ELR (cell line): ENCODE measurements at regions not wholly inside any gene's neighbourhood (a gene's known extent, or its start where the extent isn't known, plus 50 kb on each side); places are given as distances from the start of the nearest gene placed in this dataset.

Experiments
- DNase-seq: peaks from one replicate; pipeline ENCODE4 v3.0.0-alpha.2; 2015; ENCODE audit warnings: low read depth

DNA sequence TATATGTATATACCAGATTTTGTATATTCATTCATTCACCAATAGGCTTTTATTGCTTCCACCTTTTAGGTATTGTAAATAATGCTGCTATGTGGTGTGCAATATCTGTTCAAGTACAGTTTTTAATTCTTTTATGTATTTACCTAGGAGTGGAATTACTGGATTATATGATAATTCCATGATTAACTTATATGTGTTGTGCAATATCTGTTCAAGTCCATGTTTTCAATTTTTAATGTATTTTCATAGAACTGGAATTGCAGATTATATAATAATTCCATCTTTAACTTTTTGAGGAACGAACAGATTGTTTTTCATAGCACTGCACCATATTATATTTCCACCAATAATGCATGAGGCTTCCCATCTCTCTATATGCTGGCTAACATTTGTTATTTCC is 50.6 kb upstream of the L3MBTL4 start:
- no peak for DNase-seq

DNA sequence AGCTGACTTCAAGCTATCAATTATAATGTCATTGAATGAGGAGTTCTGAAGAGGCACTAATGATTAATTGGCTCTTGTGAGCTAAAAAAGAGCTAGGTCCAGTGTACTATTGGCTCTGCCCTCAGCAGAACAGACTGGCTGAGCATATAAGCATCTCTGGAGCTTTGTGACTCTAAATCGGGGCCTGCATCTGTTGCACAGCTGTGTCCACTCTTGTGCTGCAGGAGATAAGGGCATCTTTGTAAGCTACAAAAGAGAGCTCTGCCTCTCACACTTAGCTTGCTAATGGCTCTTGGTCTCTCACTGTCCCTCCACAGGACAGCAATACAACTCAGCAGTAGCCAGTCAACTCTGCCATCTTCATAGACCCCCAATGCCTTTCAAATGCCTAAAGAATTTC is 61.5 kb upstream of the L3MBTL4 start:
- no peak for DNase-seq

DNA sequence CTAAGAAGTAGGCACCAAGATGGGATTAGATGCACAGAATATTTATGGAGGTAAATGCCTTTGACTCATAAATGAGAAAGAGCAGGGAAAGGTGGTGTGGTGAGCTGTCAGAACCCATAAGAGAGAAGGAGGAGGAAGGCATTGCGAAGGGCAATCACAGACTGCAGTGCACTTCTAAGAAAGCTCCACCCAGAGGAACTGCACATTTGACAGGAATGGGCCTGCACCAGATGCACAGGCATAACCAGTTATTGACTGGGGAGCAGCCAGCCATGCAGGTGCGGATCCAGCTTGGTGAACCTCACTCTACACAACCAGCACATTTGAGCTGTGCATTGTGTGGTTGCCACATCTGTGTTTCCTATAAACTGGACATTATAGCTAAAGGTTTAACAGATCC is 62.2 kb upstream of the L3MBTL4 start:
- DNase-seq, result no peak

GRCh38 chr18:6478121-6478520 is 63.4 kb upstream of the L3MBTL4 start:
- no peak for DNase-seq

- DNase-seq, result no peak
Observed at GRCh38 chr18:6479699-6480098, 65.0 kb upstream of the L3MBTL4 start.

- peak; percentile 3 for DNase-seq
Observed at GRCh38 chr18:6482198-6482977, 67.7 kb upstream of the L3MBTL4 start.

- DNase-seq, result no peak
Observed at GRCh38 chr18:6484659-6485058, 69.9 kb upstream of the L3MBTL4 start.

- no peak for DNase-seq
Observed at GRCh38 chr18:6486313-6486712, 71.6 kb upstream of the L3MBTL4 start.

- no peak for DNase-seq
Observed at GRCh38 chr18:6486764-6487426, 72.2 kb upstream of the L3MBTL4 start.

GRCh38 chr18:6487968-6488367 is 73.3 kb upstream of the L3MBTL4 start:
- DNase-seq, result no peak

DNA sequence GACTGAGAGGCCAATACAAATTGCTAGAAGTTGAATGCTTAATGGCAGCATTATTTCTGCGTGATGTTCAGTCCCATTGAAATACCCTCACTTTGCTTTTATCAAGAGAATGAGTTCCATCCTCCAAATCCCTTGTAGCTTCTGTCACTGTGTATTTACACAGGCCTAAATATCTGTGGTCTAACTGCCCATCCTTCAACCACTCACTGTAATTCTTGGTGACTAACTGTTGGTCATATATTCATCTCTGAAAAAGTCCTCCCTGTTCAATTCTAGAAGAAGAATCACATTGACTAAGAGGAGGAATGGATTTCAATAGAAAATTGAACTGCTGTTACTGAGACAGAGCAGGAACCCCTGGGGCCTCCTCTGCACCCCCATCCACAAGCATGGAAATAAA is 74.2 kb upstream of the L3MBTL4 start:
- no peak for DNase-seq

- DNase-seq, result no peak
Observed at GRCh38 chr18:6489977-6490376, 75.3 kb upstream of the L3MBTL4 start.

DNA sequence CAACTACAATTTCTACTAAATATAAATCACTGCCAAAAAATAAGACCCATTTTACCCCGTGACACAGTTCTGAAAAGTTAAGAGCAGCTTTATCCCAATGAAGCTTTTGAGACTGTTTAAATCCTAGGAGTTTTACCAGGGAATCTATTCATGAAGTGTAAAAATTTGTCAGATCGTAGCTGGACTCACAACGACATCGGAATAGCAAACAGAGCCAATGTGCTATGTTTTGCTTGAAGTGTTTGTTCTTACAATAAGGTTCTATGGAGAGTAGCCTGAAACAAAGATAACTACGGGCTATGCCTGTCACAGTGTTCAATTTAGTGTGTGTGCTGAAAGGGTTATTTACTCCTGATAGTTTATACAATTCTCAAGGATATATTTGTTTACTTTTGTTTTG is 78.5 kb upstream of the L3MBTL4 start:
- DNase-seq, result no peak

DNA sequence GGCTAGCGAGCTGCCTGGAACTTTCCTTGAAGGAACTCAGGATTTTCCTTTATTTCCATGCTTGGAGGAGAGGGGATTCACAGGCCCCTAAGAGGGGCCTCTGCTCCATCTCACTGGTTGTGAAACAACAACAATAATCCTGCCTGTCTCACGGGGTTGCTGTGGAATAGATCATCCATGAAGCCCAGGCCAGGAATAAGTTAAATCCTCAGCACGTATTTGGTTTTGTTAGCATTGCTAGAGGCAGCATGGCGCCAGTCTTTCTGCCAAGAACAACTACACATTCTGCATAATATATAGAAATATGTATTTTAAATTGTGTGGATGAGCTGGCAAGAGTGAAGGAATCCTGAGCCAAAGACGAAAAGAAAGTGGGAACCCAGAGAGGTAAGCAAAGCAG is 80.8 kb upstream of the L3MBTL4 start:
- DNase-seq, result no peak

DNA sequence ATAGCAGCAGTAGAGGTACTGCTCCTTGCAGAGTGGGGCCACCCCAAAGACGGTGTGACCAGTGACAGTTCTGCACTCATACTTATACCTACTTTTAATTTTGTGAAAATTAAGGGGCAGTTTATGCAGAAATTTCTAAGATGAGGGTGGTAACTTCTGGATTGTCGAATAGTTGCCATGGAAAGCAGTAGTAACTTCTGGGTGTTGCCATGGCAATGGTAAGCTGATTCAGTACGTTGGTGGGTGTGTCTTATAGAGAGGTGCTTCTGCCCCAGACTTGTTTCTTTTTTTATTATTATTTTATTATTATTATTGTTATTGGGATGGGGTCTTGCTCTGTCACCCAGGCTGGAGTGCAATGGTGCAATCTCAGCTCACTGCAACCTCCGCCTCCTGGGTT is 82.8 kb upstream of the L3MBTL4 start:
- DNase-seq, result no peak

DNA sequence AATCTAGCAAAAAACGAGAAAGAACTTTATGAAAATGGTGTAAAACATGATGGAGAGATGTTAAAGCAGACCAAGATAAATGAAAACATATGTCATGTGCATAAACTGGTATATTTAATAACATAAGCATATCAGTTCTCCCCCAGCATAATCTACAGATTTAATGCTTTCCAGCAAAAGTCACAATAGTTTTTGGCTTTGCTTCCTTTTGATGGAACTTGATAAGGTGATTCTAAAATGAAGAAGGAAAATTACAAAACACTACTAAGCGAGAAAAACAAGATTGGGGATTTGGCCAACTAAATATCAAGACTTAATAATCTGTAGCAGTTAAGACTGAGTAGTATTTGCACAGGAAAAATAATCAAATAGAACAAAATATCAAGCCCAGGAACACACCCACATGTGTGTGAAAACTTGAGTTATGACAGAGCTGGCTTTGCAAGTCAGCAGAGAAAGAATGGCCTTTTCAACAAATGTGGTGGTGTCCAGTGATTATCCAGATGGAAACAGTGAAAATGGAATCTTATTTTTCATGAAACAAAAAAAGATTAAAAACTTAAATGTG is 83.7 kb upstream of the L3MBTL4 start:
- DNase-seq, result no peak

GRCh38 chr18:6504605-6505497 is 90.1 kb upstream of the L3MBTL4 start:
- no peak for DNase-seq

DNA sequence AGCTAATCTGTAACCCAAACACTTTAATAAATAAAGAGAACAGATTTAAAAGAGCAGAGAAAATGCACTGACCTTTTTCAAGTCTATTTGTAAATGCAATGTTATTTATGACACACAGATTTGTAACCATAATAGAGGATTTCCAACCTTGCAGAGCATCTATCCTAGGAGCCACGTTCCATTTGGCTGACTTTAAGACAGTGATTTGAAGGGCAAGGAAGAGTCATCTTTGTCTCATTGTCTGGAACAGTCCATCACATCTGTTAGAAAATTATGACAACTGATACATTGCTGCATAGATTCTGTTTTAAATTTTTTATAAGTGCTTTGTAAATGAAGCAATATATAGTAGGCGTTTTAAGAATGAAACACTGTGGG is 90.8 kb upstream of the L3MBTL4 start:
- no peak for DNase-seq

DNA sequence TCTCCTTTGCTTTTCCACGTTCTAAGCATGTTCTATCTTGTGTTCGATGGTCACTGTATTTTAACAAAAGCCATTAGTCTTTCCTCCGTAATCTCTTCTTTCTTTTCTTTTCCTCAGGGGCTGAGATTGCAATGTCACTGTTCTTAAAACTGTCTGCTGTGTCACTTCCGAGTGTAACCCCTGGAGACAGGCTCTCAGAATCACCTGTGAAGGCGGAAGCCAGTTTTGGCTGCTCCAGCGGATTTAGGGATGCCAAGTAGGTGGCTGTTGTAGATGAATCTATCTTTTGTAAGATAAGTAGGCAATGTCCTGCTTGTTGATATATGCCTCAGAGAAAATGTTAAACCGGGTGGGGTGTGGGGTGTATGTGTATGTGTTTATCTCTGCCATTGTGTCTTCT is 94.7 kb upstream of the L3MBTL4 start:
- DNase-seq, result no peak

DNA sequence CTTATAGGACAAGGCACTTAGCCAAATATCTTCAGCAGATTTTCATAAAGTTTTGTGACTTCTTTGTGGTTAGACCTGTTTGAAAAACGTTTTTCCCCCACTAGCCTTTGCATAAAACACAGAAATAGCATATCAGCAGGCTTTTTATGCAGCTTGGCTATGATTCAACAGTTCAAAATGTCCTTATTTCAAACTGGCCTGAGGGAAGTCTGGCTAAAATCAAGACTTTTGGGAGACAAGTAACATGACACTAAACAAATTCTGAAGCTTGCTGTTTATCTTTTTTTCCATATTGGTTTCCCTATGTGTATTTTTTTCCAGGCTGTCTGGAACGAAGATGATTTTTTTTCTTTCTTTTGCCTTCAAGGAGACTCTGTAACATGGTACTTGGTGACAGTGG is 95.1 kb upstream of the L3MBTL4 start:
- DNase-seq, result no peak

- no peak for DNase-seq
Observed at GRCh38 chr18:6520901-6521300, 106.2 kb upstream of the L3MBTL4 start.

DNA sequence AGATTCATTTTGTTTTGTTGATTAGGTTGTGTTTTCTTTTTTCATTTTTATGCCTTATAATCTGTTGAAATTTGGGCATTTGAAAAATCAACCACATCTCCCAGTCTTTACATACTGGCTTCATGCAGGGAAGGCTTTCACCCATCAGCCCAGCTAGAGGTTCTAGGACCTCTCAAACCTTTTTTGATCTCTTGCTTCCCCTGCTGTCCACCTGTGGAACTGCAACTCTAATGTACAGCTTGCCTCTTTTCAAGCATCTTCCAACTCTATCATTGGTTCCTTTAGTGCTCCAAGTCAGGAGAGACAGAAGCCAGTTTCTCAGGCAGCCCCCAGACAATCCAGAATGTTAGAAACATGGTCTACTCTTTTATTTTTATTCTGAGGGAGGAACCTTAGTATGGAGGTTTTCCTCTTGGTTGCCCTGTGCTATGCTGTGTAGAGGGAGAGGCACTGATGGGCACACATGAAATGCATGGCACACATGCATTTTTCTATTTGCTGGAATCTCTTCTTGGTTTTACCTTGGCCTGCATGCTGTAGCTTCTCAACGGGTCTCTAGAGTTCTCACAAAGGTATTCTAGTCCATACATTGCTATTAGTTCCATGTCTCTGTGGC is 107.2 kb upstream of the L3MBTL4 start:
- DNase-seq, result peak; percentile 21
